Retina (tissue), 1 donor: ENCODE measurements at regions not wholly inside any gene's neighbourhood (a gene's known extent, or its start where the extent isn't known, plus 50 kb on each side); places are given as distances from the start of the nearest gene placed in this dataset.
"Not testable (repeated sequence)": the region's sequence is repeated elsewhere in the genome, so short reads cannot be mapped to it uniquely, and the experiment has no call there.

Experiments
- DNase-seq: peaks from one replicate; pipeline ENCODE4 v3.0.0-alpha.2; 2016

- DNase-seq: not testable (repeated sequence)
These were observed 54.1 kb downstream of the RAB6D start for GRCh38 chr2:131309833-131310232.

GRCh38 chr2:131300153-131300552, 63.8 kb downstream of the RAB6D start:
- peak; percentile 14 for DNase-seq

- DNase-seq: not testable (repeated sequence)
These were observed 68.5 kb downstream of the POTEE start for GRCh38 chr2:131277857-131278256.

GRCh38 chr2:131277289-131277688, 68.0 kb downstream of the POTEE start:
- not testable (repeated sequence) for DNase-seq

GRCh38 chr2:131272019-131272418, 62.7 kb downstream of the POTEE start:
- not testable (repeated sequence) for DNase-seq

GRCh38 chr2:131264034-131264433, 54.7 kb downstream of the POTEE start:
- not testable (repeated sequence) for DNase-seq
